ENCODE measurements at regions not wholly inside any gene's neighbourhood (a gene's known extent, or its start where the extent isn't known, plus 50 kb on each side); places are given as distances from the start of the nearest gene placed in this dataset.

- TF ChIP-seq, protein P1, sequence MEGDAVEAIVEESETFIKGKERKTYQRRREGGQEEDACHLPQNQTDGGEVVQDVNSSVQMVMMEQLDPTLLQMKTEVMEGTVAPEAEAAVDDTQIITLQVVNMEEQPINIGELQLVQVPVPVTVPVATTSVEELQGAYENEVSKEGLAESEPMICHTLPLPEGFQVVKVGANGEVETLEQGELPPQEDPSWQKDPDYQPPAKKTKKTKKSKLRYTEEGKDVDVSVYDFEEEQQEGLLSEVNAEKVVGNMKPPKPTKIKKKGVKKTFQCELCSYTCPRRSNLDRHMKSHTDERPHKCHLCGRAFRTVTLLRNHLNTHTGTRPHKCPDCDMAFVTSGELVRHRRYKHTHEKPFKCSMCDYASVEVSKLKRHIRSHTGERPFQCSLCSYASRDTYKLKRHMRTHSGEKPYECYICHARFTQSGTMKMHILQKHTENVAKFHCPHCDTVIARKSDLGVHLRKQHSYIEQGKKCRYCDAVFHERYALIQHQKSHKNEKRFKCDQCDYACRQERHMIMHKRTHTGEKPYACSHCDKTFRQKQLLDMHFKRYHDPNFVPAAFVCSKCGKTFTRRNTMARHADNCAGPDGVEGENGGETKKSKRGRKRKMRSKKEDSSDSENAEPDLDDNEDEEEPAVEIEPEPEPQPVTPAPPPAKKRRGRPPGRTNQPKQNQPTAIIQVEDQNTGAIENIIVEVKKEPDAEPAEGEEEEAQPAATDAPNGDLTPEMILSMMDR (IDR thresholded peaks at IDR 0.05), result no peak
- no peak for DNase-seq (ENCODE audit: low spot score)
- no peak overlapping the region for H3K27ac ChIP-seq
- H3K9me3 ChIP-seq, result no peaks in the 10 kb centered on the region
- no peaks in the 10 kb centered on the region for H3K4me1 ChIP-seq
- no peaks in the 10 kb centered on the region for H3K27me3 ChIP-seq
- H3K4me3 ChIP-seq, result no peak overlapping the region
- H3K36me3 ChIP-seq, result no peaks in the 10 kb centered on the region
These were observed 529.2 kb downstream of the EBF1 start for GRCh38 chr5:158570502-158570901.

- no peaks in the 10 kb centered on the region for H3K36me3 ChIP-seq
- H3K27ac ChIP-seq, result no peak overlapping the region
- no peak overlapping the region for H3K4me3 ChIP-seq
- no peaks in the 10 kb centered on the region for H3K27me3 ChIP-seq
- TF ChIP-seq, protein P1 (IDR thresholded peaks at IDR 0.05), result no peak
- DNase-seq (ENCODE audit: low spot score), result no peak
- H3K4me1 ChIP-seq, result no peaks in the 10 kb centered on the region
- no peaks in the 10 kb centered on the region for H3K9me3 ChIP-seq
These were observed 530.2 kb downstream of the EBF1 start for GRCh38 chr5:158569534-158569933.

DNA sequence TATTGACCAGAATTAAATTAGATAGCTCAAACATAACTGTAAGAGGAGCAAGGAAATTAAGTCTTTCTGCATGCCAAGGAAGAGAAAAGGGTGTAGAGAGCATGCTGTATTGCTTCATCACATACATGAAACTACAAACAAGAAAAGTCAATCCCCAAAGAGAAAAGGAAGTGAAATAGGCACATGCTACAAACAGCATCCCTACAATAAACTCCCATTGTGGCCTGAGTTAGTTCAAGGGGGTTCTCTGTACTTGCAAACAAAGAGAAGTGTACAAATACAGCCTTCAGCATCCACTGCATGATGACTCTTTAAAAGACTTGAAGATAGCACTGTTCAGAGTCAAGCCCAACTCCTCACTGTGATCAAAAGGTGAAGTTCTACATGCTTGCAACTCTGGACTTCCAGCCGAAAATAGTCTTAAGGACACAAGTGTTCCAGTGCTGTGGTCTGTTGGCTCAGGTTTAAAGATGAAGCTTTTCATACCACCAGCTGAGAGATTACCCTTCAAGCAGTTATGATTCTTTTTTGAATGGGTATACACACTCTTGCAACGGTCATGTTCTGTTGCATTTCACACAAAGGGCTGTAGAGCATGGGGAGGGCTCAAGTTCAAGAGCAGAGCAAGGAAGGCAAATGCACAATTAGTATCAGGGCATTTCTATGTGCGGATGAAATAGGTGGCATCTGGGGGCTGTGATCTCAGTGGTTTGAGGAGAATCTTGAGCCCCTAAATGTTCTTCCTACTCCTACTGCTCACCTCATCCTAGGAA, 534.5 kb downstream of the EBF1 start:
- TF ChIP-seq, protein P1 (IDR thresholded peaks at IDR 0.05), result no peak
- Histone ChIP-seq H3K36me3 (no peaks in the 10 kb centered on the region), H3K4me3 (no peak overlapping the region), H3K9me3 (no peaks in the 10 kb centered on the region), H3K4me1 (no peaks in the 10 kb centered on the region), H3K27me3 (no peaks in the 10 kb centered on the region), H3K27ac (no peak overlapping the region)
- no peak for DNase-seq (ENCODE audit: low spot score)

DNA sequence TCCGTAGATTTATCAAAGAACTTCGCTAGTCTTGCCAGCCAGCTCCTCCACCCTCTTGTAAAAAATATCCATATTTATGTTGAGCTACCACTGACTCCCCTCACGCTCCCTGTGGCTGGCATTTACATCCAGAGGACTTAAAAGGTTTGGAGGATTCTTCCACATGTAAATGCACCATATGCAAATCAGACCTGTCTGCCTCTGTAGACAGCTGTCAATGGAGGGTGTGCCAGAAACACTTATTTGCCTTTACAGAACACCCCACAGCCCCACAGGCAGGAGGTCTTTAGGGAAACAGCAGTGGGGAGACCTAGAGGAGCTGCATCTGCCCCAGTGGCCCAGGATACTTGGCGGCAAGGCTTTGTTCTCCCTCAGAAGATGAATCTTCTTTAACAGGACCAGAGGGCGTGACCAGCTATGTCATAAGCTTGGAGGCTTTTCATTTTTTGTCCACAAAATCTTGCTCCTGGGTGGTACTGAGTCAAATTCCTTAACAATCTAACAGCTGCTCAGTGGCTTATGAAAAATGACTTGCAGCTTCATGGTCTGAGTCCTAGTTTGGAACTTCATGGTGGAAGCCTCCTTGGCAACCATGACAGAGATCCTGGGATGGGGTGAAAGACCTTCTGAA, 535.8 kb downstream of the EBF1 start:
- Histone ChIP-seq H3K27me3 (no peaks in the 10 kb centered on the region), H3K4me1 (no peaks in the 10 kb centered on the region), H3K36me3 (no peaks in the 10 kb centered on the region), H3K9me3 (no peaks in the 10 kb centered on the region), H3K4me3 (no peak overlapping the region), H3K27ac (no peak overlapping the region)
- DNase-seq (ENCODE audit: low spot score), result no peak
- TF ChIP-seq, protein P1 (IDR thresholded peaks at IDR 0.05), result no peak

- Histone ChIP-seq H3K27ac (no peak overlapping the region), H3K4me1 (no peaks in the 10 kb centered on the region), H3K27me3 (no peaks in the 10 kb centered on the region), H3K9me3 (no peaks in the 10 kb centered on the region), H3K4me3 (no peak overlapping the region), H3K36me3 (no peaks in the 10 kb centered on the region)
- TF ChIP-seq, protein P1 (IDR thresholded peaks at IDR 0.05), result no peak
- no peak for DNase-seq (ENCODE audit: low spot score)
These were observed 538.0 kb downstream of the EBF1 start for GRCh38 chr5:158561562-158562190.
